ENCODE measurements at regions not wholly inside any gene's neighbourhood (a gene's known extent, or its start where the extent isn't known, plus 50 kb on each side); places are given as distances from the start of the nearest gene placed in this dataset.

DNA sequence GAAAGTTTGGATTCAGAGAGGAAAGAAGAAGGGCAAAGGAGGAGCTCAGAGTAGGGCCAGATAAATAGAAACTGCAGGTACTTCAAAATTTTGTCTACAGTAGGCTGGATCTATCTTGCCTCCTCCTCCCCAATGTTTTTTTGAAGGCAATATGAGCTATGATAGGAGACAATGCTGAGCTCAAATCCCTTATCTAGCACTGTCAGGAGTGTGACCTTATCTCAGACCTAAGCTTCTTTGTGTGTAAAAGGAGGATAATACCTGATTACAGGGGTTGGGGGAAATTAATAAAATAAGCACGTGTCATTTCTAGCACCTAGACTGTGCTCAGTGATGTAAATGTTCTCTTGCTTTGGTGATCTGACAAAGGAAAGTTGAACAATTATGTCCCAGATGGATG is 137.8 kb upstream of the CD180 start:
- no peak for ATAC-seq
- Mint-ChIP-seq H3K36me3 (ENCODE audit: insufficient read depth) (no peaks in the 10 kb centered on the region), H3K9me3 (peaks cover 5% of the 10 kb centered on the region), H3K27me3 (ENCODE audit: low read depth) (no peaks in the 10 kb centered on the region), H3K4me1 (ENCODE audit: low read depth) (no peaks in the 10 kb centered on the region), H3K4me3 (no peak overlapping the region)
- DNase-seq, result no peak

GRCh38 chr5:67333171-67333570 is 136.6 kb upstream of the CD180 start:
- Mint-ChIP-seq H3K4me1 (ENCODE audit: low read depth) (no peaks in the 10 kb centered on the region), H3K4me3 (no peak overlapping the region), H3K27me3 (ENCODE audit: low read depth) (no peaks in the 10 kb centered on the region), H3K36me3 (ENCODE audit: insufficient read depth) (no peaks in the 10 kb centered on the region), H3K9me3 (peaks cover 5% of the 10 kb centered on the region)
- ATAC-seq (no peak), DNase-seq (no peak)

DNA sequence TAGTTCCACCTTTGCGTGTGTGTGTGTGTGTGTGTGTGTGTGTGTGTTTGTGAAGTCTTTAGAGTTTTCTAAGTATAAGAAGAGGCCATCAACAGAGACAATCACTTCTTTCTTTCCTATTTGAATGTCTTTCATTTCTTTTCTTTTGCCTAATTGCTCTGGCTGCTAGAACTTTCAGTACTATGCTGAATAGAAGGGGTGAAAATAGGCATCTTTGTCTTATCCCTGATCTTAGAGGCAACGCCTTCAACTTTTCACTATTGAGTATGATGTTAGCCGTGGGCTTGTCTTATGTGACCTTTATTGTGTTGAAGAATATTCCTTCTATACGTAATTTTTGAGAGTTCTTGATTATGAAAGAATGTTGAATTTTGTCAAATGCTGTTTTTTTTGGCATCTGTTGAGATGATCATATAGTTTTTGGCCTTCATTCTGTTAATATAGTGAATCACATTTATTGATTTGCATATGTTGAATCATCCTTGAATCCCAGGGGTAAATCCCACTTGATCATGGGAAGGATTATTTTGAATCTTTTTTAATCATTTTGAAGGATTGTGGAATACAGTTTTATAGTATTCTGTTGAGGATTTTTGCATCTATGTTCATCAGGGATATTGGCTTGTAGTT is 134.8 kb upstream of the CD180 start:
- no peaks in the 10 kb centered on the region for H3K27me3 Mint-ChIP-seq (ENCODE audit: low read depth)
- no peak overlapping the region for H3K4me3 Mint-ChIP-seq
- ATAC-seq (no peak), DNase-seq (no peak)
- no peaks in the 10 kb centered on the region for H3K4me1 Mint-ChIP-seq (ENCODE audit: low read depth)
- H3K9me3 Mint-ChIP-seq, result peaks cover 5% of the 10 kb centered on the region
- no peaks in the 10 kb centered on the region for H3K36me3 Mint-ChIP-seq (ENCODE audit: insufficient read depth)

DNA sequence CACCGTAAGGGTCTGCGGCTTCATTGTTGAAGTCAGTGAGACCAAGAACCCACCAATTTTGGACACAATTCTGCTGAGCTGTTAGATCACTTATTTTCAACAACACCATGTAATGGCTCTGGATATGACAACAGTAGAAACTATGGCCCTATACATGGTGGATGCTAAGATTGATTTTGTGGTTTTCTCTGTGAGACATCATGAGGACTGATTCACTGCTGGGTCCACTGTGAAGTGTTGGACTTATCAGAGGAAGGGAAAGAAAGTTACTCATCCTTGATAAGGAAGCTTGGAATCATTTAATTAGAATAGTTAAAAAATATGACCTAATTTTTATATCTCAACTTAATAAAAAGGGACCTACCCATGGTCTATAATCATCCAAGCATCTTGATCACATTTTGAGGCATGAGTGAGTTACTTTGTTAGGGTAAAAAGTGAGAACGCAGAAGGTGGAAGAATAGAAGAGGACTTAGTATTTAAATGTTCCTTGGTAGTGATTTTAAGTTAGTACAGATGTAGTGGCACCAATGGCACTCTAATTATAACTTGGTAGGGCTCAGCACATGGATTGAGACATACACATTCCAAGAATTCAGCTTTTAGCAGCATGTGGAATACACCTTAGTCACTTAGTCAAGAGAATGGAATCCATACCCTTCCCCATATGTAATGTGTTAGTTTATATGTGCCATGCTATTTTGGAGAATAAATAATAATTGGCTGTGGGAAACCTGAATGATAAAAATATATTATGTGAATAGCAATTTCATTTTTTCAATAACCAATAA is 123.5 kb upstream of the CD180 start:
- Mint-ChIP-seq H3K4me3 (no peak overlapping the region), H3K27me3 (ENCODE audit: low read depth) (no peaks in the 10 kb centered on the region), H3K4me1 (ENCODE audit: low read depth) (peaks cover 7% of the 10 kb centered on the region), H3K36me3 (ENCODE audit: insufficient read depth) (no peaks in the 10 kb centered on the region), H3K9me3 (no peaks in the 10 kb centered on the region)
- no peak for ATAC-seq
- DNase-seq, result no peak

DNA sequence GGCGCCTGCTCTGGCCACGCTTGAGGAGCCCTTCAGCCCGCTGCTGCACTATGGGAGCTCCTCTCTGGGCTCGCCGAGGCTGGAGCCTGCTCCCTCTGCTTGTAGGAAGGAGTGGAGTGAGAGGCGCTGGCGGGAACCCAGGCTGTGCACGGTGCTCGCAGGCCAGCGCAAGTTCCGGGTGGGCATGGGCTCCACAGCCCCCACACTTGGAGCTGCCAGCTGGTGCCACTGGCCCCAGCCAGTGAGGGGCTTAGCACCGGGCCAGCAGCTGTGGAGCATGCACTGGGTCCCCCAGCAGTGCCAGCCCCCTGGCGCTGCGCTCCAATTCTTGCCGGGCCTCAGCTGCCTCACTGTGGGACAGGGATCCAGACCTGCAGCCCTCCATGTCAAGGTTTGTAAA is 122.1 kb upstream of the CD180 start:
- Mint-ChIP-seq H3K27me3 (ENCODE audit: low read depth) (no peaks in the 10 kb centered on the region), H3K4me3 (no peak overlapping the region), H3K4me1 (ENCODE audit: low read depth) (peaks cover 7% of the 10 kb centered on the region), H3K9me3 (no peaks in the 10 kb centered on the region), H3K36me3 (ENCODE audit: insufficient read depth) (no peaks in the 10 kb centered on the region)
- no peak for DNase-seq
- ATAC-seq, result no peak

DNA sequence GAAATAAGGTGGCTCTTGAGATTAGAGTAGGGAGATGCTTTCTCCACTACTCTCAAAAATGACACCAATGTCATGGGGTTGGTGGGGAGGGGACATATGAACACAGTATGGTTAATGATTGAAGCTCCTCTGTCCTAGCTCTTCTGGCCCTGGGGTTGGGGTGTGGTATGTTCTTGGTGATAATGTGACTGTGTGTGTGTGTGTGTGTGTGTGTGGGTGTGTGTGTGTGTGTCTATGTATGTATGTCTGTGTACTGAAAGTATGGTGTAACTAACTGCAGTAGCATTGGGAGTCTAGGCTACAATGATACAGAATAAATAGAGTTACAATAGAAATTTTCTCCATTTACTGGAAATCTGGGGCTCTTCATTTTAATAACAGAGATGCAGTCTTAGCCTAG is 121.0 kb upstream of the CD180 start:
- no peak for DNase-seq
- no peaks in the 10 kb centered on the region for H3K9me3 Mint-ChIP-seq
- no peak for ATAC-seq
- H3K4me3 Mint-ChIP-seq, result no peak overlapping the region
- H3K4me1 Mint-ChIP-seq (ENCODE audit: low read depth), result peaks cover 7% of the 10 kb centered on the region
- H3K27me3 Mint-ChIP-seq (ENCODE audit: low read depth), result no peaks in the 10 kb centered on the region
- H3K36me3 Mint-ChIP-seq (ENCODE audit: insufficient read depth), result no peaks in the 10 kb centered on the region

GRCh38 chr5:67316695-67317094 is 120.1 kb upstream of the CD180 start:
- no peak overlapping the region for H3K4me3 Mint-ChIP-seq
- peaks cover 7% of the 10 kb centered on the region for H3K4me1 Mint-ChIP-seq (ENCODE audit: low read depth)
- DNase-seq (no peak), ATAC-seq (no peak)
- no peaks in the 10 kb centered on the region for H3K9me3 Mint-ChIP-seq
- H3K27me3 Mint-ChIP-seq (ENCODE audit: low read depth), result no peaks in the 10 kb centered on the region
- no peaks in the 10 kb centered on the region for H3K36me3 Mint-ChIP-seq (ENCODE audit: insufficient read depth)

DNA sequence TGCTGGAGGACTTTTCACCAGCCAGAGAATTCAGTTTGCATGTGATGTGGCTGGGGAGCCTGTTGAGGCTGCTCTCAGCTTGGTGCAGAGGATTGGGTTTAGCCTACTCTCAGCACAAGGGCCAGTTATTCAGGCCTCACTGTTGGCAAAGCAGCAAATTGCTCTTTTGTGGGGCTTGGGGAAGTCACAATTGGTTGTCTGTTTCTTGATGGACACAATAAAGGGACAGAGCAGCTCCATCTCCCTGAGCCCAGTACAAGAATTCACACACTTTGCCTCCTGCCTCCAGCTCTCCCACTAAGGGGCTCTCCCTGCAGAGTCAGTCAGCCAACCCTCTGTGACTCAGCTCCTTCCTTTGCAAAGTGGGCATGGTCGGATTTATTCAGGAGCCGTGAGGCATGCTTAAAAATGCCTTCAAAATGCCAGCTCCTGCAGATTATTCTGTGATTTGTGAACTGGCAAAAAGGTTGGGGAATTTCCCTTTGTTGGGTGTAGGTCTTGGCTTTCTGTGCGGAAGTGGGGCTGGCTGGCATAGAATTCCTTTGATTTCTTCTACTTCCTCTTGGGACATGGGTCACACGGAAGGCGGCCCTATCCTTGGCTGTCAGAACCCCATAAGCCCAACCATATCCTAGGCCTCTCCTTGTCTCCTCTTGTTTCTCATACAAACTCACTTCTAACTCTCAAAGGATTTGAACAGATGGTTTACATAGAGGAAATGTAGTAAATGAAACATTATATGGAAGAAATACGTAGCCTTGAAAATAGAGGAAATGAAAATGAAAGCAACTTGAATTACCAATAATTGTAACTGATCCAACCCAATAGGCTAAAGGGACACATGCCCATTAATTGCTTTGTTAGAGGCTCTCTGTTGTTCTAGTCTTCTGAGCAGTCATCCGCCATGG is 118.7 kb upstream of the CD180 start:
- Mint-ChIP-seq H3K27me3 (ENCODE audit: low read depth) (no peaks in the 10 kb centered on the region), H3K36me3 (ENCODE audit: insufficient read depth) (no peaks in the 10 kb centered on the region), H3K4me3 (no peak overlapping the region), H3K9me3 (no peaks in the 10 kb centered on the region), H3K4me1 (ENCODE audit: low read depth) (peaks cover 7% of the 10 kb centered on the region)
- no peak for DNase-seq
- no peak for ATAC-seq

DNA sequence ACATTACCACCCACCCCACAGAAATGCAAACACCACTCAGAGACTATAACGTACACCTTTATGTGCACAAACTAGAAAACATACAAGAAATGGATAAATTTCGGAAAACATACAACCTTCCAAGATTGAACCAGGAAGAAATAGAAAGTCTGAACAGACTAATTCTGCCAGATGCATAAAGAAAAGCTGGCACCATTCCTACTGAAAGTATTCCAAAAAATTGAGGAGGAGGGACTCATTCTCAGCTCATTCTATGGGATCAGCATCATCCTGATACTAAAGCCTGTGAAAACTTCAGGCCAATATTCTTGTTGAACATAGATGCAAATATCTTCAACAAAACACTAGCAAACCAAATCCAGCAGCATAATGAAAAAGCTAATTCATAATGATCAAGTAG is 115.1 kb upstream of the CD180 start:
- Mint-ChIP-seq H3K4me3 (no peak overlapping the region), H3K27me3 (ENCODE audit: low read depth) (no peaks in the 10 kb centered on the region), H3K36me3 (ENCODE audit: insufficient read depth) (no peaks in the 10 kb centered on the region), H3K4me1 (ENCODE audit: low read depth) (peaks cover 16% of the 10 kb centered on the region), H3K9me3 (no peaks in the 10 kb centered on the region)
- no peak for DNase-seq
- no peak for ATAC-seq

- Mint-ChIP-seq H3K27me3 (ENCODE audit: low read depth) (no peaks in the 10 kb centered on the region), H3K36me3 (ENCODE audit: insufficient read depth) (no peaks in the 10 kb centered on the region), H3K9me3 (no peaks in the 10 kb centered on the region), H3K4me1 (ENCODE audit: low read depth) (peaks cover 20% of the 10 kb centered on the region), H3K4me3 (no peak overlapping the region)
- ATAC-seq (no peak), DNase-seq (no peak)
Observed at GRCh38 chr5:67311208-67311607, 114.6 kb upstream of the CD180 start.

- Mint-ChIP-seq H3K4me1 (ENCODE audit: low read depth) (peaks cover 20% of the 10 kb centered on the region), H3K36me3 (ENCODE audit: insufficient read depth) (no peaks in the 10 kb centered on the region), H3K9me3 (no peaks in the 10 kb centered on the region), H3K4me3 (no peak overlapping the region), H3K27me3 (ENCODE audit: low read depth) (no peaks in the 10 kb centered on the region)
- DNase-seq (no peak), ATAC-seq (no peak)
Observed at GRCh38 chr5:67310740-67311139, 114.1 kb upstream of the CD180 start.

- peaks cover 14% of the 10 kb centered on the region for H3K4me1 Mint-ChIP-seq (ENCODE audit: low read depth)
- H3K36me3 Mint-ChIP-seq (ENCODE audit: insufficient read depth), result no peaks in the 10 kb centered on the region
- ATAC-seq (no peak), DNase-seq (no peak)
- H3K4me3 Mint-ChIP-seq, result no peak overlapping the region
- H3K27me3 Mint-ChIP-seq (ENCODE audit: low read depth), result no peaks in the 10 kb centered on the region
- no peaks in the 10 kb centered on the region for H3K9me3 Mint-ChIP-seq
Observed at GRCh38 chr5:67310169-67310568, 113.6 kb upstream of the CD180 start.

DNA sequence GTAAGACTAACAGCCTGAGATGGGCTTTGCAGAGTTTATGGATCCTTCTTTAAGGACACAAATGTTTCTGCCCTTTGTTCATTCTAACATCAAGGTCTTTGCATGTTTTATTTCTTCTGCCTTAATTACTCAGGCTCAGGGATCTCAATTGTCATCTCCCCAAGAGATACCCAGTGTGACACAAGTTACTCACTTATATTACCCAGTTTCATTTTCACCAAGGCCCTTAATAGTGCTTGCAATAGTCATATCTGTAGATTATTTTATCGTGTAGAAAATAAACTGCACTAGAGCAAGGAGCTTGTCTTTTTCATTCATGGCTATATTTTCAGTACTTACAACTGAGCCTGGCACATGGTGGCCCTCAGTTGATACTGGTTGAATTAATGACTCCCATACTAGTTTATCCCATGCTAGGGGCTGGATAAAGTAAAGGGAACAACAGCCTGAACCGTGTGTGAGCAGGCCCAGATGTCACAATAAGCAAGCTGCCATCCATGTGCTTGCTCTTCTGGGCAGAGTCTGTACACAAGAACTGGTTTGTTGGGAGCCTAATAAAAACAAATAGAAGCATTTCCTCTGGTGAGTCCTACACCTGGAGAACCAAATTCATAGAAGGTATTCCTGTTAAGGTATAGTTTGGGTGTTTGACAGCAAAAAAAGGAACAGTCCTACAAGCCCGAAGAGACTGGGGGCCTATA is 112.5 kb upstream of the CD180 start:
- Mint-ChIP-seq H3K4me1 (ENCODE audit: low read depth) (peaks cover 14% of the 10 kb centered on the region), H3K4me3 (no peak overlapping the region), H3K27me3 (ENCODE audit: low read depth) (no peaks in the 10 kb centered on the region), H3K9me3 (no peaks in the 10 kb centered on the region), H3K36me3 (ENCODE audit: insufficient read depth) (no peaks in the 10 kb centered on the region)
- no peak for DNase-seq
- ATAC-seq, result no peak

DNA sequence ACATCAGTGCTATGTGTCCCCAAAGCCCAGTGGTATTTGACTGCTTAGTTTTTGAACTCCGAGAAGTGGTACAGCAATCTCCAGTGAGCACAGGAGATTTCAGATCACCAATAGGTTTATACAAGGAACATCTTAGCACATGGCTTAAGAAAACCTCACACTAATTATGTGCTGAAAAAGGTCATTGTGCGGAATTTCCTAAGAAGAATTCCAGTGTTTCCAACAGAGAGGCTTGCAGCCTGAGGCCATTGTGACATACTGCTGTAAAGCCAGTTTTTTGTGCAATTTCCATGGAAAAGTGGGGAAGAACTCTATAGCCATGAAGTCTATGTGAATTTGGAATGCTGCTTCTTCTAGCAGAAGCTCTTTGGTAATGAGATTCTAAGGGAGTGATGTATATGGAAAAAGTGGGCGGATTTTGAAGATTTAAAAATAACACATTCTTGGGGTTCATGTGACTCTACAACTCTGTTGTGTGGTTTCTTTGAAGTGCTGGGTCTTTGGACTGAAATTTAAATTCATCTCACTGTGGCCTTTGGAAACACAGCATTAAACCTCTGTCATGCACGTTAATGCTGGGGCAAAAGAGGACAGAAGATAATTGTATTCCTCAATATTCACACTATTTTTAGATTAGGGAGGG is 110.5 kb upstream of the CD180 start:
- peaks cover 14% of the 10 kb centered on the region for H3K4me1 Mint-ChIP-seq (ENCODE audit: low read depth)
- ATAC-seq, result no peak
- DNase-seq, result no peak
- H3K36me3 Mint-ChIP-seq (ENCODE audit: insufficient read depth), result no peaks in the 10 kb centered on the region
- H3K4me3 Mint-ChIP-seq, result no peak overlapping the region
- H3K27me3 Mint-ChIP-seq (ENCODE audit: low read depth), result no peaks in the 10 kb centered on the region
- no peaks in the 10 kb centered on the region for H3K9me3 Mint-ChIP-seq

Data from activated T-cell treated with anti-CD3 and anti-CD28 coated beads, Interleukin-2, amount 50 U/mL, for 4 hours (primary cell).